Gastrocnemius medialis (tissue), 4 donors: ENCODE measurements at regions not wholly inside any gene's neighbourhood (a gene's known extent, or its start where the extent isn't known, plus 50 kb on each side); places are given as distances from the start of the nearest gene placed in this dataset.
A peak's percentile ranks its signal among the peaks of the same experiment; 100 is the strongest.

Source experiments
- ATAC-seq, 2 donors: fragments of 150-250 bp; one replicate each; pipeline ENCODE4 v1.9.1; 2016
- DNase-seq, 2 donors: peaks; one replicate each; pipeline ENCODE4 v3.0.0-alpha.2; 2019
- H3K27ac ChIP-seq, 4 donors: fragments of 200-600 bp; sonication (generic); 1 replicate in 1 of 4; 2 replicates in 3 of 4; pipeline ENCODE4 v1.5.1; 2016 to 2018; ENCODE audit warnings: mild to moderate bottlenecking in 2 of 4, moderate library complexity in 1 of 4
- H3K27me3 ChIP-seq, 3 donors: fragments of 200-600 bp; sonication (generic) in 2 of 3; 1 replicate in 1 of 3; 2 replicates in 2 of 3; pipeline versions ENCODE4 v1.5.1 to v1.6.0; 2016 to 2019; ENCODE audit warnings: mild to moderate bottlenecking in 1 of 3, moderate library complexity in 1 of 3
- H3K36me3 ChIP-seq, 2 donors: fragments of 200-600 bp; sonication (generic) in 1 of 2; one replicate each; pipeline ENCODE4 v1.5.1; 2017 to 2018
- H3K4me1 ChIP-seq, 2 donors: fragments of 200-600 bp; sonication (generic) in 1 of 2; one replicate each; pipeline ENCODE4 v1.5.1; 2016 to 2017; ENCODE audit warnings: mild to moderate bottlenecking in 2 of 2
- H3K4me3 ChIP-seq, 4 donors: fragments of 200-600 bp; sonication (generic) in 3 of 4; 1 replicate in 1 of 4; 2 replicates in 3 of 4; pipeline ENCODE4 v1.5.1; 2016 to 2019; ENCODE audit warnings: mild to moderate bottlenecking in 2 of 4
- H3K9me3 ChIP-seq, 3 donors: fragments of 200-600 bp; sonication (generic) in 2 of 3; 1 replicate in 1 of 3; 2 replicates in 2 of 3; pipeline ENCODE4 v1.5.1; 2016 to 2019
- POLR2A ChIP-seq, 2 donors: fragments of 450-650 bp; IDR thresholded peaks; one replicate each; pipeline ENCODE4 v1.6.1; 2017; ENCODE audit warnings: antibody characterized with exemption in 2 of 2, mild to moderate bottlenecking in 2 of 2, moderate library complexity in 2 of 2
- in situ Hi-C, 4 donors: fragments of 200-750 bp; cut with MboI; loops; one replicate each; pipeline versions ENCODE4 v1.15.0 to v1.8.0; 2017; ENCODE audit warnings: low sequenced_read_pairs in 4 of 4
- intact Hi-C: fragments of 100-400 bp; cut with DNase I; formaldehyde crosslinking; loops from one replicate; pipeline ENCODE4 v1.15.1; 2023; ENCODE audit warnings: low total_unique reads
- TF ChIP-seq, protein P1 (sequence below), 5 experiments: fragments of 450-650 bp in 3 of 5; fragments of 200-600 bp in 2 of 5; sonication (generic) in 2 of 5; IDR thresholded peaks in 4 of 5; conservative IDR thresholded peaks in 1 of 5; 1 replicate in 4 of 5; 2 replicates in 1 of 5; pipeline ENCODE4 v1.5.1; 2016 to 2019; ENCODE audit warnings: antibody characterized with exemption in 5 of 5, mild to moderate bottlenecking in 3 of 5, moderate library complexity in 3 of 5

GRCh38 chr18:22680944-22681343 is 252.2 kb upstream of the RBBP8 start:
- in situ Hi-C loops (no loop called here), intact Hi-C loops (no loop called here)
- DNase-seq (no peak), ATAC-seq (no peak)
- Histone ChIP-seq H3K4me3 (no peak overlapping the region), H3K27me3 (no peaks in the 10 kb centered on the region), H3K9me3 (no peaks in the 10 kb centered on the region), H3K27ac (no peak overlapping the region), H3K4me1 (no peaks in the 10 kb centered on the region), H3K36me3 (no peaks in the 10 kb centered on the region)
- TF ChIP-seq, protein P1, sequence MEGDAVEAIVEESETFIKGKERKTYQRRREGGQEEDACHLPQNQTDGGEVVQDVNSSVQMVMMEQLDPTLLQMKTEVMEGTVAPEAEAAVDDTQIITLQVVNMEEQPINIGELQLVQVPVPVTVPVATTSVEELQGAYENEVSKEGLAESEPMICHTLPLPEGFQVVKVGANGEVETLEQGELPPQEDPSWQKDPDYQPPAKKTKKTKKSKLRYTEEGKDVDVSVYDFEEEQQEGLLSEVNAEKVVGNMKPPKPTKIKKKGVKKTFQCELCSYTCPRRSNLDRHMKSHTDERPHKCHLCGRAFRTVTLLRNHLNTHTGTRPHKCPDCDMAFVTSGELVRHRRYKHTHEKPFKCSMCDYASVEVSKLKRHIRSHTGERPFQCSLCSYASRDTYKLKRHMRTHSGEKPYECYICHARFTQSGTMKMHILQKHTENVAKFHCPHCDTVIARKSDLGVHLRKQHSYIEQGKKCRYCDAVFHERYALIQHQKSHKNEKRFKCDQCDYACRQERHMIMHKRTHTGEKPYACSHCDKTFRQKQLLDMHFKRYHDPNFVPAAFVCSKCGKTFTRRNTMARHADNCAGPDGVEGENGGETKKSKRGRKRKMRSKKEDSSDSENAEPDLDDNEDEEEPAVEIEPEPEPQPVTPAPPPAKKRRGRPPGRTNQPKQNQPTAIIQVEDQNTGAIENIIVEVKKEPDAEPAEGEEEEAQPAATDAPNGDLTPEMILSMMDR (IDR thresholded peaks at IDR 0.05 in 4 of 5, conservative IDR thresholded peaks at IDR 0.05 in 1 of 5): no peak
- TF ChIP-seq POLR2A (IDR thresholded peaks at IDR 0.05): no peak

DNA sequence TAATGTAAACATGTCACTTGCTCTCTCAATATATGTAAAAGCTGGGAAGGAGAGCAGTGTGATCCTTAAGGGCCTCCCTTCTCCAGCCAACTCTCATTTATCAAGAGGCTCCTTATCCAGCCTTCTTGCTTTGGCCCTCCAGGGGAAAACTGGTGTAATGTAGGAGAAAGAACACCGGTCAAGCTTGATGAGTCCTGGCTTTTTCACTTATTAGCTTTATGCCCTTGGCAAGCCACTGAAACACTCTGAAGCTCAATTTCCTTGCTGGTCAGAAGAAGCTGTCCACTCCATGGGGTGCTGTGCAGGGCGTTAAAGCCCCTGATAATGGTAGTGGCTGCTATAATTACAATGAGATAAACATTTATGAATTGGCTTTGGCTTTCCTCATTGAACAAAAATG is 251.2 kb upstream of the RBBP8 start:
- Histone ChIP-seq H3K4me3 (no peak overlapping the region), H3K27ac (no peak overlapping the region), H3K4me1 (no peaks in the 10 kb centered on the region), H3K9me3 (no peaks in the 10 kb centered on the region), H3K27me3 (no peaks in the 10 kb centered on the region), H3K36me3 (no peaks in the 10 kb centered on the region)
- in situ Hi-C loops (no loop called here), intact Hi-C loops (no loop called here)
- TF ChIP-seq, protein P1 (IDR thresholded peaks at IDR 0.05 in 4 of 5, conservative IDR thresholded peaks at IDR 0.05 in 1 of 5): no peak
- TF ChIP-seq POLR2A (IDR thresholded peaks at IDR 0.05): no peak
- no peak for DNase-seq
- no peak for ATAC-seq

GRCh38 chr18:22682720-22683119 is 250.4 kb upstream of the RBBP8 start:
- Histone ChIP-seq H3K27me3 (no peaks in the 10 kb centered on the region), H3K36me3 (no peaks in the 10 kb centered on the region), H3K4me3 (peak overlapping the region in 1 of 4 donors; percentile 17), H3K4me1 (no peaks in the 10 kb centered on the region), H3K9me3 (no peaks in the 10 kb centered on the region), H3K27ac (no peak overlapping the region)
- TF ChIP-seq, protein P1 (IDR thresholded peaks at IDR 0.05 in 4 of 5, conservative IDR thresholded peaks at IDR 0.05 in 1 of 5): no peak
- no peak for TF ChIP-seq POLR2A (IDR thresholded peaks at IDR 0.05)
- ATAC-seq (no peak), DNase-seq (no peak)
- intact Hi-C loops: no loop called here
- in situ Hi-C loops: no loop called here

DNA sequence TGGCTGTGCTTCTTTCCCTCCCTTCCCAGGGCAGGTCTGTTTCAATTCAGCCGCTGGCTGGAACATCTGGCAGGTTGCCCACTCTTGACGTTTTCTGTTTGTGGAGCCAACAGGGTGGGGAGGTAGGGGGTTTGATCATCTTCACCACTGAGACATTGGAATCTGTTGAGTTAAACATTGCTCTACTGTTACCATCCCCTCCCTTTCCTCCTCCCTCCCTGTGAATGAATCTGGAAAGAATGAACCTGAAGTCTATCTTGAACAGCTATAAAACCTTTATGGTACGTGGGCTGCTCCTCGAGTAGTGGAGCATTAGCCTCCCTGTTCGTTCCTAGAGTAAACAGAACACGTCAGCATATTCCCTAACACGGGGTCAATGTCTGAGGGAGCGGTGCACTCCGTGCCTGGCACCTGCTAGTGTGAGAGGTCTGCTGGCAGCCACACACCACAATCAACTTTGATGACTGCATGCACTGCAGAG is 249.9 kb upstream of the RBBP8 start:
- intact Hi-C loops: no loop called here
- DNase-seq (no peak), ATAC-seq (no peak)
- Histone ChIP-seq H3K36me3 (no peaks in the 10 kb centered on the region), H3K27ac (no peak overlapping the region), H3K4me3 (peak overlapping the region in 1 of 4 donors; percentile 17), H3K27me3 (no peaks in the 10 kb centered on the region), H3K4me1 (no peaks in the 10 kb centered on the region), H3K9me3 (no peaks in the 10 kb centered on the region)
- TF ChIP-seq POLR2A (IDR thresholded peaks at IDR 0.05): no peak
- TF ChIP-seq, protein P1 (IDR thresholded peaks at IDR 0.05 in 4 of 5, conservative IDR thresholded peaks at IDR 0.05 in 1 of 5): no peak
- in situ Hi-C loops: no loop called here

DNA sequence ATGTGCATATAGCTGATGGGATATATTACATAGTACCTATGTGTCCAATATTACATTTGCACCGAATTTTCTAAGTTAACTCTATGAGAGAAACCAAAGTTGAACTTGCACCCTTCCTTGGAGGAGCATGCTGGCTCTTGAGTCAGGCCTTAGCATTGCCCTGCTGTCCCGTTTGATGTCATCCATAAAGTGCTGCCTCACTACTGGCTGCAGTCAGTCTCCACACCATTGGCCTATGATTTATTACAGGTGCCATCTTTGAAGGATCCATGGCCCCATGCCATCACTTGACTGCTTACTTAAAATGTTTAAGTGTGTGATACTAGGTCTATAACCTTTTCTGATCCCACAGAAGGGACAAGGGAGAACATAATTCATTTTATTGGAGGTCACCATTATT is 249.3 kb upstream of the RBBP8 start:
- Histone ChIP-seq H3K27me3 (no peaks in the 10 kb centered on the region), H3K36me3 (no peaks in the 10 kb centered on the region), H3K9me3 (no peaks in the 10 kb centered on the region), H3K27ac (no peak overlapping the region), H3K4me1 (no peaks in the 10 kb centered on the region), H3K4me3 (no peak overlapping the region)
- DNase-seq (no peak), ATAC-seq (no peak)
- intact Hi-C loops (no loop called here), in situ Hi-C loops (no loop called here)
- TF ChIP-seq, protein P1 (IDR thresholded peaks at IDR 0.05 in 4 of 5, conservative IDR thresholded peaks at IDR 0.05 in 1 of 5): no peak
- TF ChIP-seq POLR2A (IDR thresholded peaks at IDR 0.05): no peak
